Parathyroid adenoma (tissue), 2 donors: ENCODE measurements at regions not wholly inside any gene's neighbourhood (a gene's known extent, or its start where the extent isn't known, plus 50 kb on each side); places are given as distances from the start of the nearest gene placed in this dataset.

Source experiments
- H2AFZ ChIP-seq: fragments of 300-600 bp; sonication (generic); one replicate; pipeline ENCODE4 v1.7.0; 2017; ENCODE audit warnings: antibody characterized with exemption, mild to moderate bottlenecking
- H3K27ac ChIP-seq: fragments of 300-600 bp; sonication (generic); one replicate; pipeline ENCODE4 v1.7.0; 2017
- H3K27me3 ChIP-seq: fragments of 300-600 bp; sonication (generic); one replicate; pipeline ENCODE4 v1.7.0; 2017; ENCODE audit warnings: low read length; ENCODE audit not compliant: control insufficient read depth, insufficient read depth
- H3K36me3 ChIP-seq: fragments of 300-600 bp; sonication (generic); one replicate; pipeline ENCODE4 v1.7.0; 2017; ENCODE audit warnings: low read length; ENCODE audit not compliant: control insufficient read depth, insufficient read depth
- H3K4me1 ChIP-seq: fragments of 300-600 bp; sonication (generic); one replicate; pipeline ENCODE4 v1.7.0; 2017; ENCODE audit warnings: control low read depth
- H3K4me2 ChIP-seq: fragments of 300-600 bp; sonication (generic); one replicate; pipeline ENCODE4 v1.7.0; 2017; ENCODE audit warnings: low read length
- H3K4me3 ChIP-seq: fragments of 300-600 bp; sonication (generic); one replicate; pipeline ENCODE4 v1.7.0; 2017; ENCODE audit warnings: low read depth, low read length
- H3K79me2 ChIP-seq: fragments of 300-600 bp; sonication (generic); one replicate; pipeline ENCODE4 v1.7.0; 2017; ENCODE audit warnings: control low read depth
- H3K9ac ChIP-seq: fragments of 300-600 bp; sonication (generic); one replicate; pipeline ENCODE4 v1.7.0; 2017; ENCODE audit warnings: mild to moderate bottlenecking
- H3K9me3 ChIP-seq: fragments of 300-600 bp; sonication (generic); one replicate; pipeline ENCODE4 v1.7.0; 2017; ENCODE audit warnings: low read length; ENCODE audit not compliant: control insufficient read depth
- TF ChIP-seq, protein P1 (sequence below): fragments of 300-600 bp; sonication (generic); IDR thresholded peaks from one replicate; pipeline ENCODE4 v1.7.0; 2017; ENCODE audit warnings: antibody characterized with exemption, mild to moderate bottlenecking
- donor health status: primary hyperparathyroidism.

DNA sequence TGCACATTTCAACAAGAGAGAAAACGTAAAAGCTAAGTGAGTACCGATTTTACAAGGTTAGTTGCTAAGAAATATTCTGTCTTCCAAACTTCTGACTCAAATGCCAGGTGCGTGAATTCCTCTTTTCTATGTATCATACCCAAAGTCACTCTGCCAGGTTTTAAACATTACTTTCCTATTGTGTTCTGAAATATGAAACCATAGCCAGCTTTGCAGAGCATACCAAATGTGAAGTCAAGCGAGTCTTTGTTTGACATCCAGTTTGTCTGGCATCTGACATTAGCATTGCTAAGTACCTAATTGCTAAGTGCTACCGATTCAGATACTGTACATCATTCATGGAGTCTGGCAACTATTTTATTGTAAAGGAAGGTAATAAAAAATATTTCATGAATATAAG is 321.9 kb upstream of the GALNT5 start:
- Histone ChIP-seq H3K9ac (no peak overlapping the region), H3K4me2 (peak overlapping the region; percentile 39), H3K9me3 (no peaks in the 10 kb centered on the region), H3K4me1 (peaks cover 2% of the 10 kb centered on the region), H2AFZ (no peak overlapping the region), H3K36me3 (no peaks in the 10 kb centered on the region), H3K79me2 (no peaks in the 10 kb centered on the region), H3K27me3 (no peaks in the 10 kb centered on the region), H3K4me3 (no peak overlapping the region), H3K27ac (no peak overlapping the region)
- TF ChIP-seq, protein P1, sequence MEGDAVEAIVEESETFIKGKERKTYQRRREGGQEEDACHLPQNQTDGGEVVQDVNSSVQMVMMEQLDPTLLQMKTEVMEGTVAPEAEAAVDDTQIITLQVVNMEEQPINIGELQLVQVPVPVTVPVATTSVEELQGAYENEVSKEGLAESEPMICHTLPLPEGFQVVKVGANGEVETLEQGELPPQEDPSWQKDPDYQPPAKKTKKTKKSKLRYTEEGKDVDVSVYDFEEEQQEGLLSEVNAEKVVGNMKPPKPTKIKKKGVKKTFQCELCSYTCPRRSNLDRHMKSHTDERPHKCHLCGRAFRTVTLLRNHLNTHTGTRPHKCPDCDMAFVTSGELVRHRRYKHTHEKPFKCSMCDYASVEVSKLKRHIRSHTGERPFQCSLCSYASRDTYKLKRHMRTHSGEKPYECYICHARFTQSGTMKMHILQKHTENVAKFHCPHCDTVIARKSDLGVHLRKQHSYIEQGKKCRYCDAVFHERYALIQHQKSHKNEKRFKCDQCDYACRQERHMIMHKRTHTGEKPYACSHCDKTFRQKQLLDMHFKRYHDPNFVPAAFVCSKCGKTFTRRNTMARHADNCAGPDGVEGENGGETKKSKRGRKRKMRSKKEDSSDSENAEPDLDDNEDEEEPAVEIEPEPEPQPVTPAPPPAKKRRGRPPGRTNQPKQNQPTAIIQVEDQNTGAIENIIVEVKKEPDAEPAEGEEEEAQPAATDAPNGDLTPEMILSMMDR = no peak

DNA sequence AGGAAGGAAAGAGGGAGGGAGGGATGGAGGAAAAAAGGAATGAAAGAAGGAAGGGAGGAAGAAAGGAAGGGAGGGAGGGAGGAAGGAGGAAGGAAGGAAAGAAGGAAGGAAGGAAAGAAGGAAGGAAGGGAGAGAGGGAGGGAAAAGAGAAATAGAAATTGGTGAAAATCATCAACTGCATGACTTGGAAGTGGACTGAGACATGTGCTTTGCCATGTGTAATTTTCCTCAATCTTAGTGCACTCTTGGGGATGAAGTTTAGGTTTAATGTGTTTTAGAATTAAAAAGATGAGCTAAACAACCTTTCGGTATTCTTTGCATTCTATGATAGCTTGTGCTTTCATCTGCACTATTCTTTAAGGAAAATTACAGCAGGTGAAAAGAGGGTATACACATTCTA is 320.1 kb upstream of the GALNT5 start:
- TF ChIP-seq, protein P1 = no peak
- Histone ChIP-seq H3K4me3 (no peak overlapping the region), H3K4me1 (peaks cover 2% of the 10 kb centered on the region), H3K27ac (no peak overlapping the region), H3K36me3 (no peaks in the 10 kb centered on the region), H3K9ac (no peak overlapping the region), H2AFZ (peak overlapping the region; percentile 30), H3K79me2 (no peaks in the 10 kb centered on the region), H3K9me3 (no peaks in the 10 kb centered on the region), H3K27me3 (no peaks in the 10 kb centered on the region), H3K4me2 (no peak overlapping the region)

- Histone ChIP-seq H3K79me2 (no peaks in the 10 kb centered on the region), H3K4me2 (no peak overlapping the region), H3K27ac (no peak overlapping the region), H3K9me3 (no peaks in the 10 kb centered on the region), H2AFZ (no peak overlapping the region), H3K9ac (no peak overlapping the region), H3K36me3 (no peaks in the 10 kb centered on the region), H3K4me1 (no peaks in the 10 kb centered on the region), H3K27me3 (no peaks in the 10 kb centered on the region), H3K4me3 (no peak overlapping the region)
- TF ChIP-seq, protein P1 = no peak
Observed at GRCh38 chr2:156944871-156945270, 312.6 kb upstream of the GALNT5 start.

GRCh38 chr2:156947261-156947660 is 310.2 kb upstream of the GALNT5 start:
- no peaks in the 10 kb centered on the region for H3K36me3 ChIP-seq
- no peak overlapping the region for H3K27ac ChIP-seq
- no peaks in the 10 kb centered on the region for H3K79me2 ChIP-seq
- H3K9ac ChIP-seq = no peak overlapping the region
- H3K9me3 ChIP-seq = no peaks in the 10 kb centered on the region
- H3K4me3 ChIP-seq = no peak overlapping the region
- no peaks in the 10 kb centered on the region for H3K27me3 ChIP-seq
- no peaks in the 10 kb centered on the region for H3K4me1 ChIP-seq
- H2AFZ ChIP-seq = no peak overlapping the region
- H3K4me2 ChIP-seq = no peak overlapping the region
- TF ChIP-seq, protein P1 = no peak

GRCh38 chr2:156955701-156956100 is 301.8 kb upstream of the GALNT5 start:
- H3K4me2 ChIP-seq = no peak overlapping the region
- H3K36me3 ChIP-seq = no peaks in the 10 kb centered on the region
- no peak overlapping the region for H3K9ac ChIP-seq
- peaks cover 3% of the 10 kb centered on the region for H3K9me3 ChIP-seq
- no peaks in the 10 kb centered on the region for H3K4me1 ChIP-seq
- no peak overlapping the region for H2AFZ ChIP-seq
- no peak overlapping the region for H3K27ac ChIP-seq
- TF ChIP-seq, protein P1 = no peak
- no peaks in the 10 kb centered on the region for H3K79me2 ChIP-seq
- no peak overlapping the region for H3K4me3 ChIP-seq
- no peaks in the 10 kb centered on the region for H3K27me3 ChIP-seq
